UCSD-AML1 (cell line): ENCODE measurements at regions not wholly inside any gene's neighbourhood (a gene's known extent, or its start where the extent isn't known, plus 50 kb on each side); places are given as distances from the start of the nearest gene placed in this dataset.
"Not testable (repeated sequence)": the region's sequence is repeated elsewhere in the genome, so short reads cannot be mapped to it uniquely, and the experiment has no call there.

Source experiments
- DNase-seq: peaks from one replicate; lab custom pipeline; 2025; ENCODE audit not compliant: unreplicated experiment; lab: John Stamatoyannopoulos, UW

DNA sequence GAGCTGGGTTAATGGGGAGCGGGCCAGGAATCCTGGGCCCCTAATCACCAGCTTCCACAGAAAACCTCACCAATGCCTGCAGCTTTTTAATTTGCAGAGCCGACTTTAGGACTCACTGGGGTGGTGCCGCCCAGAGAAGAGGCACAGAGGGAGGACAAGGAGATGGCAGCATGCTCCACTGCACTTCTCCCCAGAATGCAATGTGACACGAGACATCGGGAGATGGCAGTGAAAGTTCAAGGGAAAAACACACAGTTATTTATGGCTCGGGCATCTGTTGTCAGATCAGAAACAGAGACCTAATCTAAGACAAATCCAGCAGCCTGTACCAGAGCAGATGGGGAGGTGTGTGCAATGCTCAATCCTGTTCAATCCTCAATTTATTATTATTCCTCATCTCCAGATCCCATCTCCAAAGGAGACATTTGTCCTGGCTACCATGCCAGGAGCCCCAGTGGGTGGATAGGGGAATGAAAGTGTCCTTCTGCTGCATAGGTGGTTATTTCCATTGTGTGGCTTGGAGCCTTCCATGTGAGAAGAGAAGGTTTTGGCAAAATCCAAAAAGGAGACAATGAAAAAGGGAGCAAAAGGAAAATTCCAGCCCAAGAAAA lies 250.0 kb downstream of the NXPE2 start:
- no peak for DNase-seq

DNA sequence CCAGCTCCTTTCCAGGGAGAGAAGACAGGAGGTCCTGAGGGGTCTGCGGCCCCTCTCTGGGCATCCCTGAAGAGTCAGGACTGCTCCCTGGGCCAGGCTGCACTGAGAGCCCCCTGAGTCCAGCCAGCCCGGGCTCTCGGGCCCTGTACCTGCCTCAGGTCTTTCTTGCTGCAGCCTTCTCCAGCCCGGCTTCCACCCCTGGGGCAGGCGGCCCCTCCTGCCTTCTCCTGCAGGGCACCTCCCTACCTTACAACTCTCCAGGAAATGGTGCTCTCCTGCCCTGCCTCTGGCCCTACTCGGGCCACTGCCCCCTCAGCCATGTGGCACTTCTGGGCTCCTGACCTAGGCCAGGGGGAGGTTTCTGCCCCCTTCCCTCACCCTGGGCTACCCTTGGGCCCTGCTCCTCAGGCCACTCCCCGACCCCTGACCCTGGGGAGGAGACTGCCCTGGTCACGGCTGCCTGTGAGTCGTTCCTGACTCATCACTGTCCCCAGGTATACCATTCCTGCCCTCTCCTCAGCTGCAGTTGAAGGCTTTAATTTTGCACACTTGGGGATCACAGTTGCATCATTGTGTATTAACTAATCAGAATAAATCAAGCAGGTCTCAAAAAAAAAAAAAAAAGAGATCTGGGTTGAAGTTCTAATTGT lies 251.1 kb downstream of the NXPE2 start:
- no peak for DNase-seq

DNA sequence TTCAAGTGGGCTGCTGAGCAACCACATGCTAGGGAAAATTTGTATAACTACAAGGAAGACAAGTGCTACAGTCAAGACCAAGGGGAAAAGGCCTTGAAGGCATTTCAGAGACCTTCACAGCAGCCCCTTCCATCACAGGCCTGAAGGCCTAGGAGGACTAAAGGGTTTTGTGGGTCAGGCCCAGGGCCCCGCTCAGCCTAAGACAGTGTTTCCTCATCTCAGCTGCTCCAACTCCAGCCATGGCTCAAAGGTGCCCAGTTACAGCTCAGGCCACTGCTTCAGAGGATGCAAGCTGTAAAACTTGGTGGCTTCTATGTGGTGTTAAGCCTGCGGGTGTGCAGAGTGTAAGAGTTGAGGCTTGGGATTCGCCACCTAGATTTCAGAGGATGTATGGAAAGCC lies 260.5 kb downstream of the NXPE2 start:
- DNase-seq = no peak

DNA sequence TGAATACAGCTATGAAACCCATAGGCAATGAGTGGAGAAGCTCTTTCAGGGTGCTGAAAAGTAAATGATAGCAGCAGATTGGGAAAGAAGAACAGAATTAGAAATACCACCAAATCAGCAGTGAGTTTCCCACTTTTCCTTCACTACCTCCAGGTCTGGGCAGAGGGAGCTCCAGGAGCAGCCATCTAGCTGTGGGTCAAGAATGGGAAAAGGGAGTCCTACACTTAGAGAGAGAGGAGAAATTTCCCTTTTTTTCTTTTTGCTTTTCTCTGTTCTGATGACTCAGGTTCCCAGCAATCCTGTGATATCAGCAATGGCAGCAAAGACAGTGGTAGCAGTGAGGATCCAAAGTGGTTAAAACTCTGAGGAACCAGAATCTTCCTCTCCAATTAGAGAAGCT lies 263.9 kb downstream of the NXPE2 start:
- no peak for DNase-seq

DNA sequence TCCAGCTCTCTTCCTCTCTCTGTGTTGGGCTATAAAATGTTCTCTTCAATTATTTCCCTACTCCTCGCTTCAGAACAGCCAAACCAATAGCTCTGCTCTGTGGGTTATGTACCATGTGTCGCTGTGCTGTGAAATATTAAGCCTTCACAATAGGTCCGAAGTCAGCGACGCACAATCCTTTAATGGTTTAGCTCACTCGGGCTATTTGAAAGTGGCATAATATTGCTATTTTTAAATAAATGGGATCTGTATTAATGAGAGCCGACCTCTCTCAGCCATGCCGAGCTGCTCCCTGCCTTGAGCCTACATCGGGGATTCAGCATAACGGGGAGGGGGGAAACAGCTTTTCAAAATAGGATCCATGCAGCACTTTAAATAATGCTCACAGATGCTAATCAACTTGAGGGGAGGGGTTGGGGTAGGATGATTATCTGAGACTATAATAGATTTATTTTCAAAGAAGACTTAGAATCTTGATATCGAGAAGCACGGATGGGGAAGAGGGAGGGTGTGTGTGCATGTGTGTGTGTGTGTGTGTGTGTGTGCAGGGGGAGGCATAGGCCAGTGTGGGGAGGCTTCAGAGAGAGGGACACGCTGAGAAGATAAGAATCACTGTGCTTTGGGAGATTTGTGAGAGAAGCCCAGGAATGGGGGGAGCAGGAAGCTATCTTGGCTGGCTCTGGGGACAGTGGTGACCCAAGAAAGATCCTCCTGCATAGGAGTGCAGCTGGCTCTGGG lies 271.5 kb downstream of the NXPE2 start:
- DNase-seq = no peak

DNA sequence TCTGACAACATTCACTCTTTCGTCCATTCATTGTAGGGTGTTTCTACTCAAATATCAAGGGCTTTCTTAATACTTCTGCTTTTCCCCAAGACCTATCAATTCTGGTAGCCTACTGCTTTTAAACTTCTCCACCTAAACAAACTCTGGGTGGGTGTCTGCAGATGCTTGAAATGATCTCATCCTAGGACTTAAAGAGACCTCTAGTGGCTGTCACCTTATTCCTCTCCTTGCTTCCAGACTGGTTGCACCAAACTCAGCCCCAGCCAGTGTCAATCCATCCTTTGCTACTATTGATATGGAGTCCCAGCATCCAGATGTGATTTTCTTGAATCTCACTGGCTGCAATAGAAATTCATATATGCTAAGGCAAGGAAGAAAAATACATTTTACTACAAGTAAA lies 274.7 kb downstream of the NXPE2 start:
- DNase-seq = no peak

DNA sequence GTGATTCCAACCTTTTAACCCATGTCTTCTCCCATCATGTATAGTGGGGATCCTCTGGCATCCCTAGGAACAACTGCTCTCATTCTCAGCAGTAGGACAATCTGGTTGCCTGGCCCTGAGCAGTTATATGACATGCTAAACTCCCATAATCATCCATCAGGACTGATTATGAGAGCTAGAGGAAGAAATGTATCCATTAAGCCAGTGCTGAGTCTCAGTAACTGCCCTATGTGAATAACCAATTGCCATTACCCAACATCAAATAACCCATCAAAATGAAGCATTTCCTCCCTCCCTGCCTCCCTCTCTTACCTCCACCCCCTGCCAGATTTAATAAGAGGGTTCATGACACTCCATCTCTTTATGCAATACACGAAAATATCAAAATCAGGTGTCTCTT lies 277.6 kb downstream of the NXPE2 start:
- no peak for DNase-seq

DNA sequence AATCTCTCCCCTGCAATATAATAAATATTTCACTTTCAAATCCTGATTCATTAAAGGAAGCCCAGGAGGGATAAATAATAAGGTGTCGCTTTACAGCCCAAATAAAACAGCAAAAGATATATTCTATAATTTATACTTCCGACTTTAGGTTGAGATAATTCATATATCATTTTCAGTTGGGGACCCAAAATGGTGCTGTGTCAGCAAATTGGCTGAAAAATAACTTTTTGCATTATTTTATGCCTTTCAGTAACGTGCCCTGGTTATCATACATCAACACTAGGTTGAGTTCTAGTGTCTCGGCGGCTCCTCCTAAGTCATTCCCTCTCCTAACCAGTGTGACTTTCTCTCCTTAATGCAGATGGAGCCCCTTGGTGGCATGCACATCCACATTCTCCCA lies 278.2 kb downstream of the NXPE2 start:
- DNase-seq = no peak

DNA sequence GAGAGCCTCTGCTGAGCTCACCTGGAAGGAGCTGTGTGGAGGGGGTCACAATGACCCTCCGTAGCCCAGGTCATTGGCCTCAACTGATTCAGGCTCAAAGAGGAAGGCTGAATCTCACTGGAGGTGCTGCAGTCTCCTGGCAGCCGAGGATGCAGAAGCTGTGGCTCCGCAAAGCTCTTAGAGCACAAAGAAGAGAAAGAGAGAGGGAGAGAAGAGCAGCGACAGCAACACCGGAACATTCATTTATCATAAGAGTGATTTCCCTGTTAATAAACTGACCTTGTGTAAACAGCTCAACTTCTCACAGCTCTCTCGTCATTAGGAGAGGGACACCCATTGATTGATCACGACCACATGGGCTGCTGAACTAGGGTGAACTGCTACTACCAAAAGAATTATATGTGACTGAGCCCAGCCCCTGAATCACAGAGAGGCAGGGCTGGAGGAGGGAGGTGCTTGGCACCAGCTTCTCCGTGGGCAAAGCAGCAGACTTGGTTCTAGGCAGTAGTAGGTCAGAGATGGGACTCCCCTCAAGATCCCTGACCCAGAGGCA lies 281.7 kb downstream of the NXPE2 start:
- DNase-seq = no peak

DNA sequence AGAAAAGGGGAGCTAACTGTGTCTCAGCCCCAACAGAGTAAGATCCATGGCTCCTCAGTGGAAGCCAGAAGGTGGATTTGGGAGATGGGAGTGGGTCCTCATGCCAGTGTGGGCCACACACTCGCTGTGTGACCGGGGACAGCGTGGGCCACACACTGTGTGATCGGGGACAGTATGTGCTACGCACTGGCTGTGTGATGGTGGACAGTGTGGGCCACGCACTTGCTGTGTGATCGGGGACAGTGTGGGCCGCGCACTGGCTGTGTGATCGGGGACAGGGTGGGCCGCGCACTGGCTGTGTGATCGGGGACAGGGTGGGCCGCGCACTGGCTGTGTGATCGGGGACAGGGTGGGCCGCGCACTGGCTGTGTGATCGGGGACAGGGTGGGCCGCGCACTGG lies 282.5 kb downstream of the NXPE2 start:
- DNase-seq = not testable (repeated sequence)

DNA sequence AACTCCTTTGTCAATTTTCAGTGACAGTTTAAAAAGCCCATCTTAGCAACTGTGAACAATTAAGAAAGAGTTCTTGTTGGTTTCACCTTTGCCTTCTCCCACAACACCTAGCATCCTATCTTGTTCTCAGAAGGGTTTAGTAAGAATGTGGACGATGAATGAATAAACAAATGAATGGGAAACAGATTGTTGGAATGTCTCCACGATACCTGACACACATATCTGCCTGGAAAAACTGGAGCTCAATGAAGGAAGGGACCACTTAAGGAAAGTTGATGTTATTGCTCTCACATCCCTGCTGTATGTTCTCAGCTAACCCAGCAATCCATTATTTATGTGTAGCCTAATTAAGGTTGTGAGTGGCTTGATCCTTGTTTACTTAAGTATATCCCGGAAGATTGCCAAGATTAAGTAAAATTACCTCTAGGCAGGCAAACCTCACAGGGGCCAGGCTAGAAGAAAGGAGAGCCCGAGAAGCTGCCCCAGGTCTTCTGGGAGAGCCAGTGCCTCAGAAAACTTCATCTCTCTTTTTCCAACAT lies 286.4 kb downstream of the NXPE2 start:
- no peak for DNase-seq

DNA sequence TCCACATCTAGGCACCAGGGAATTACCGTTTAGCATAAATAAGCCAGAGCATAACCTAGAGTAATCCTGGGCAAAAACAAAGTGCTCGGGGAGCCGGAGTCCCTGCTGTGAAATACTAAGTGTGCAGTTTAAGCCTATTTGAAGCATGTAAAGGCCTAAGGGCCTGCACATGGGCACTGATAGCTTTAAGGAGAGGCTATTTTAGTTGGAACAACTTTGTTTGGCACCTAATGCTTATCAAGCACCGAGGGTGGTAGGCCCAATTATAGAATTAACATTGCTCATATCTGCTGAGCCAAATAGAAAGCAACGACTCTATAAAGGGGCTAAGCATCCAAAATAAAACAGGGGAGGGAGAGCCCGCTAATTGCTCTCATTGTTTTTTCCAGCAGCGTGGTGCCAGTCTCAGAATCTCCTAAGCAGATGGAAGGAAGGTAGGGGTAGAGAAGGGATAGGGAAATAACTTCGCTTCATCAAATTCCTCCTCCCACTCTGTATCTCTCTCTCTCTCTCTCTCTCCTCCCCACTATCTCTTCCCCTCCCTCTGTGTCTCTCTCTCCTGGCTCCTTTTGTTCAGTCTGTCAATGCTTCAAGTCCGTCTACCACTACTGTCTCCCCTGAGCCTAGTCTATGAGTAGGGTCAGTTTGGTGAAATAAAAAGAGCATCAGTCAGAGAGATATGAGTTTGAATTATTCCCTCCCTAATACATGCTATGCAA lies 292.8 kb downstream of the NXPE2 start:
- no peak for DNase-seq

DNA sequence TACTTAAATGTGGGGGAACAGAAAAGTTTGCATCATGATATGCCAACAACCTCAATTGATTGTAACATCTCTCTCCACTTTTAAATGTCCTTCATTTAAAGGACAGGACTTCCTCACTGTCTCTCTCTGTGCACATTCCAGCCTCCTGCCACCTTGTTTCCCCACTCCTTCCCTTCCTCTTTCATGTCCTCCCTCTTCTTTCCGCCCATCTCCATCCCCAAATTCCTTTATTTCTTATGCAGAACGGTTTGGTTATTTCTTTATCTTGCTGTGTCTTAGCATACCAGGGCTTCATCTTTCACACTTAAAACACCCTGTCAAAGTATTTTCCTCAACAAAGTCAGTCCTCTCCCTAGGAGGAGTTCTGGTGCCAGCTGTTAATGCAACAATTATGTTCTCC lies 293.8 kb downstream of the NXPE2 start:
- no peak for DNase-seq

DNA sequence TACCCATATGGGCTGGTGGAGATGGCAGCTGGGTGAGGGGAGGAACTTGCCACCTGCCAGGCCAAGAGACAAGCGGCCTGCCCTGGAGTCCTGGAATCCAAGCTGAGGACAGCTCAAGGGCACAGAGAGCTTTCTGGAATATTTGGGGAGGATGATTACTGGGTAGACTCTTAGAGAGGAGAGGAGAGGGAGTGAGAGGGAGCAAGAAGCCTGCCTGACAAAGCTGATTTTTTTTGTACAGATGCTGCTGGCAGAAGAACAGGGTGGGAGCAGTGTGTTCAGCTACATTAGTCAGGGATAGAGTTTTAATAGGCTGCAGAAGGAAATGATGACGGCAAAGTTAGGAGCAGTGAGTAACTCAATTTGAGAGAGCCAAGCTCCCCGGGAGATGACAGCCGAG lies 299.3 kb downstream of the NXPE2 start:
- no peak for DNase-seq

DNA sequence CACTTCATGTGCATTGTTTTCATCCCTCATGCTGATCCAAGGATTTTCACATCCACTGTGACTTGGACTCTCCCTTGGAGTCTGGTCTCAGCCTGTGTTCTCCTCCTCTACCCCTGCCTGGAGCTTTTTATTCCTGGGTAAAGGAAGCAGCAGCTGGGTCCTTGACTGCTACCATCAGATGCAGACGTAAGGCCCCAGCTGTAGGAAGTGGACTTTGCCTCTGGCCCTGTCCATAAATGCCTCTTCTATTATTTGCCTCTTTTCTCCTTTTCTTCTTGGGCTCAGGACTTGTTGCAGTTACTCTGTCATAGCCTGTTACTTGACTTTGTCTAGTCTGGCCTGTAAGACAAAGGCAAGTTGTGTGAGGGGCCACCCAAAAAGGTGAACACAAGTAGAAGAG lies 303.8 kb downstream of the NXPE2 start:
- DNase-seq = no peak

DNA sequence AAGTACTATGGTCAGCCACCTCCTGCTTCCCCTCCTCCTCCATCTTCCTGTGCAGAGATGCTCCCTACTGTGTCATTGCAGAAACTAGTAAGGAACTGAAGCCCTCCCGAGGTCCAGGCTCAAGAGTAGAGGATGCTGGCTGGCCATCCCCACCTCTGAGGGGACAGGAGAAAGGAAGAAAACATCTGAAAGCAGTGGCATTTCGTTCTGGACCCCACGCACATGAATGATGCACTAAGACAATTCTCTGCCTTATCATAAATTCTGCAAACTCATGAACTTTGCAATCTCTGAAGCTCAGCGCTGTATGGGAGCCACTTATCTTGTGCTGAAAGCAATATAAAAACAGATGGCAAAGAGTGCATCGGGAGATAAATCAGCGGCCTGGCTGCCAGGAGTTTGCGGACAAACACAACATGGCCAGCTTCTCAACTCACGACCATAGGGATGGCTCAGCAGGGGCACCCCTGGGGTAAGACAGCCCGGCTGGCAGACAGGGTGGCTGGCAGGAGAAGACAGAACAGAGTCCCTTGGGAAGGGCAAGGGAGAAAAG lies 306.4 kb downstream of the NXPE2 start:
- no peak for DNase-seq

DNA sequence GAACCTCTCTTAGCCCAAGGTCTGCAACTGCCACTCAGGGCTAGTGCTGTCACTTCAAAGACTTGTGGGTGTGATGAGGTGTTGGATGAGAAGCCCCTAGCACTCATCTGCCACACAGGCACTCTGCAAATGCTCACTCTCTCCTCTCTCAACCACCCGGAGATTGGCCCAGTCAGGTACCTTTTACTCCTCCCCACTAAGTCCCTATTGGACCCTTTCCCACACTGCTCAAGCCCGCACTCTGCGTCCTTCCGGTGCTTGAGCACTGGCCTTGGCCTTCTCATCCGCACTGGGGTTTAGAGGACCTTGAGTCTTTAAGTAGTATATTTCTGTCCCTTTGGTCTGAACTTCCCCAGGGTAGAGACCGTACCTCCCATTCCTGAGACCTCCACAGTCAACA lies 308.0 kb downstream of the NXPE2 start:
- no peak for DNase-seq

DNA sequence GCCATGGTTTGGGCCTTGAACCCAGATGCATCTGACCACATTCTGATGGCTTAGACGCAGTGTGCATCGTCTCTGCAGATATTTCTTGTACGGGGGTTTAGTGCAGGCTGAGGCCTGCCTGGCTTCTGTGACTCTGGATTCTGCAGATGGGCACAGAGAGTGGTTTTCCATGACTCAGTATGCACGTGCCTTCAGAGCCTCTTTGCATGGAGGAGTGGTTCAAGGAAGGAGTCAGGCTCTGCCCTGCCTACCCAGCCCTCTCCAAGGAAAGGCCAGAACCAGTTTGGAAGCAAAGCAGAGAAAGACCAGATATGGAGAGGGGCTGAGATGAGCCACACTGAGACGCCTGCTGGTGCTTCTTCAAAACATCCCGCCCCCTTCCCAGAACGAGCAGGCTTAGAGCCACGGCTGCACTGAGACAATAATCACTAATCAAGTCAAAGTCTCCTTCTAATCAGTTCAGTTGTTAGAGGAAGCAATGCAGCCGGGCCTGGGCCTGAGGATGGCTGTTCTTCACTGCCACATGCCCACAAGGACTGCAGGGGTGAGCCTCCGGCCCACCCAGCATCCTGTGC lies 308.9 kb downstream of the NXPE2 start:
- DNase-seq = no peak

DNA sequence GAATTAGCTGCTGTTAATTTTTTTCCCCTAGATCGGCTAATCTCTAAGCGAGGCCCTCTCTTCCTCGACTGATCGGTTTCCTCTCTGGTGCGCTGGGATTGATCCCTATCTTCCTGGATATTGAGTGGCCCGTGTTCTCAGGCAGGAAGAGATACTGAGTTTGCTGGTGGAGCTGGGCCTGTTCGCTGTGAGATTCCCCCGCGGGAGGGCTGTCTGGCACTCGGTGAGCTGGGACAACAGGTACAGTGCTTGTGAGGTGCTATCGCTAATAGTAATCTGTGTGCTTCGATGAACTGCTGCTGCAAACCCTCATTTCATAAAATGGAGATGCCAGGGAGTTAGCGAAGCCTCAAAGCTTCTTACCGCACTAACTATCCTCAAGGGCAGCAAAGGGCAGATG lies 310.3 kb downstream of the NXPE2 start:
- no peak for DNase-seq

DNA sequence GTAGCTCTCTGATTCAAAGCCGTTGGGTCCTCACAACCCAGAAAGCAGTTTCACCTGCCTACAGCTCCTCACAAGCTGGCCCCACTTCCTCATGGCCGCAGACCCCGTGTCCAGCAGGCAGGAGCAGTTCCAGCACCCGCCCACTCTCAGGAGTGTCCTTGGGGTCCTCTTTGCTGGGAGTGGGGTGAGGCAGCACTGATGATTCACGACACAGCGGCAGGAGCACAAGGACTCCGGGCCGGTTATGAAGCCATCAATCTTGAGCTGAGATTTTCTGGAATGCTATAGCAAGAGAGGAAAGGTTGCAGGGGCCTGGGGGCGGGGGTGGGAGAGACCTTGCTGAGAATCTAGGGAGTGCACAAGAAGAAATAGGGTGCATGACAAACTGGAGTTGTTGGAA lies 311.2 kb downstream of the NXPE2 start:
- no peak for DNase-seq

DNA sequence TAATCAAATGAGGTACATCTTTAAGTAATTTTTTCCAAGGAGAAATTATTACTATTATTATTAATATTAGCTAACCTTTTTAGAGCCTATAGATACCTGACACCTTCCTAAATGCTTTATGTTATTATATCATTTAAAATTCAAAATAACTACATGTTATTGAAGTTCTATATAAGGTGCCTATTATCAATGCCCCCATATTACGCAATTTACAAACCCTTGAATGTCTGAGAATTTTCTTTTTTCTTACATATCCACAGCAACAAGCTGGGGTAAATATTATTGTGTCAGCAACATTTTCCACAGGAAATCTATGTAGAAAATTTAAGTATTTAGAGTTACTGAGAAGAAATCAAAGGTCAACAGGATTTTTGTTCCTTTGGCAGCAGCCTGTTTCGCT lies 327.3 kb downstream of the NXPE2 start:
- DNase-seq = no peak
